ENCODE measurements at regions not wholly inside any gene's neighbourhood (a gene's known extent, or its start where the extent isn't known, plus 50 kb on each side); places are given as distances from the start of the nearest gene placed in this dataset.

DNA sequence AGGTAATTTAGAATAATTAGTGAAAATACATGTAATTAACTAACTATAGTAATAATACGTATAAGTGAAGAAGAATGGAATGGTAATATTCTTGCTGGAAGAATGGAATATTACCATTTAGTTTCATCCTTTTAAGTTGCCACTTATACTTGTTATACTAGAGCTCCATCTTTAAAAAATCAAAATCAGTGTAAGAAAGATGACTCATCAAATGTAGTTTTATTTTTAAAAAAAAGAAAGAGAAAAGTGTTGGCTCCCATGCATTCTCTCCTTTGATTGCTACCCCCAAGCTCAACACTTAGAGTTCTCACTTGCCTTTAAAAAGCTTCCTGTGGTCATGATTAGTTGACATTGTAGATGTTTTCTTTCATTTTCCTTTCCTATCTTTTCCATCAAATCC is 82.4 kb upstream of the KIF2B start:
- H3K9ac ChIP-seq: no peak overlapping the region
- no peak for DNase-seq
- WGBS (ENCODE audit: low lambda C conversion rate): 75% methylated on average over 1 of the region's 1 CpG
- ChIA-PET POLR2A (no interaction called here), CTCF (interaction anchor here (0.8 kb wide), 1 partner anchor 581 kb away, joined by 3 read pairs; no protein-coding TSS in a partner anchor)
- H3K4me1 ChIP-seq (ENCODE audit: control insufficient read depth in 1 of 2, insufficient read depth in 2 of 2, low read depth in 1 of 2, low read length in 1 of 2): no peaks in the 10 kb centered on the region
- no peak for TF ChIP-seq NFIC (IDR thresholded peaks at IDR 0.05; ENCODE audit: borderline replicate concordance)
- TF ChIP-seq, protein P1, sequence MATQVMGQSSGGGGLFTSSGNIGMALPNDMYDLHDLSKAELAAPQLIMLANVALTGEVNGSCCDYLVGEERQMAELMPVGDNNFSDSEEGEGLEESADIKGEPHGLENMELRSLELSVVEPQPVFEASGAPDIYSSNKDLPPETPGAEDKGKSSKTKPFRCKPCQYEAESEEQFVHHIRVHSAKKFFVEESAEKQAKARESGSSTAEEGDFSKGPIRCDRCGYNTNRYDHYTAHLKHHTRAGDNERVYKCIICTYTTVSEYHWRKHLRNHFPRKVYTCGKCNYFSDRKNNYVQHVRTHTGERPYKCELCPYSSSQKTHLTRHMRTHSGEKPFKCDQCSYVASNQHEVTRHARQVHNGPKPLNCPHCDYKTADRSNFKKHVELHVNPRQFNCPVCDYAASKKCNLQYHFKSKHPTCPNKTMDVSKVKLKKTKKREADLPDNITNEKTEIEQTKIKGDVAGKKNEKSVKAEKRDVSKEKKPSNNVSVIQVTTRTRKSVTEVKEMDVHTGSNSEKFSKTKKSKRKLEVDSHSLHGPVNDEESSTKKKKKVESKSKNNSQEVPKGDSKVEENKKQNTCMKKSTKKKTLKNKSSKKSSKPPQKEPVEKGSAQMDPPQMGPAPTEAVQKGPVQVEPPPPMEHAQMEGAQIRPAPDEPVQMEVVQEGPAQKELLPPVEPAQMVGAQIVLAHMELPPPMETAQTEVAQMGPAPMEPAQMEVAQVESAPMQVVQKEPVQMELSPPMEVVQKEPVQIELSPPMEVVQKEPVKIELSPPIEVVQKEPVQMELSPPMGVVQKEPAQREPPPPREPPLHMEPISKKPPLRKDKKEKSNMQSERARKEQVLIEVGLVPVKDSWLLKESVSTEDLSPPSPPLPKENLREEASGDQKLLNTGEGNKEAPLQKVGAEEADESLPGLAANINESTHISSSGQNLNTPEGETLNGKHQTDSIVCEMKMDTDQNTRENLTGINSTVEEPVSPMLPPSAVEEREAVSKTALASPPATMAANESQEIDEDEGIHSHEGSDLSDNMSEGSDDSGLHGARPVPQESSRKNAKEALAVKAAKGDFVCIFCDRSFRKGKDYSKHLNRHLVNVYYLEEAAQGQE (IDR thresholded peaks at IDR 0.05; ENCODE audit: low read depth, low read length): no peak
- TF ChIP-seq, protein P2, sequence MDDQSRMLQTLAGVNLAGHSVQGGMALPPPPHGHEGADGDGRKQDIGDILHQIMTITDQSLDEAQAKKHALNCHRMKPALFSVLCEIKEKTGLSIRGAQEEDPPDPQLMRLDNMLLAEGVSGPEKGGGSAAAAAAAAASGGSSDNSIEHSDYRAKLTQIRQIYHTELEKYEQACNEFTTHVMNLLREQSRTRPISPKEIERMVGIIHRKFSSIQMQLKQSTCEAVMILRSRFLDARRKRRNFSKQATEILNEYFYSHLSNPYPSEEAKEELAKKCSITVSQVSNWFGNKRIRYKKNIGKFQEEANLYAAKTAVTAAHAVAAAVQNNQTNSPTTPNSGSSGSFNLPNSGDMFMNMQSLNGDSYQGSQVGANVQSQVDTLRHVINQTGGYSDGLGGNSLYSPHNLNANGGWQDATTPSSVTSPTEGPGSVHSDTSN (IDR thresholded peaks at IDR 0.05): no peak
- no peak for TF ChIP-seq RFX5 (IDR thresholded peaks at IDR 0.05; ENCODE audit: low read length)
- TF ChIP-seq, protein P3, sequence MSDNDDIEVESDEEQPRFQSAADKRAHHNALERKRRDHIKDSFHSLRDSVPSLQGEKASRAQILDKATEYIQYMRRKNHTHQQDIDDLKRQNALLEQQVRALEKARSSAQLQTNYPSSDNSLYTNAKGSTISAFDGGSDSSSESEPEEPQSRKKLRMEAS (IDR thresholded peaks at IDR 0.05; ENCODE audit: low read depth): no peak
- TF ChIP-seq GATA2 (CRISPR knock-in tag; IDR thresholded peaks at IDR 0.05): no peak
- no peak for TF ChIP-seq RCOR1 (IDR thresholded peaks at IDR 0.05; ENCODE audit: low read length)
- TF ChIP-seq, protein P4, sequence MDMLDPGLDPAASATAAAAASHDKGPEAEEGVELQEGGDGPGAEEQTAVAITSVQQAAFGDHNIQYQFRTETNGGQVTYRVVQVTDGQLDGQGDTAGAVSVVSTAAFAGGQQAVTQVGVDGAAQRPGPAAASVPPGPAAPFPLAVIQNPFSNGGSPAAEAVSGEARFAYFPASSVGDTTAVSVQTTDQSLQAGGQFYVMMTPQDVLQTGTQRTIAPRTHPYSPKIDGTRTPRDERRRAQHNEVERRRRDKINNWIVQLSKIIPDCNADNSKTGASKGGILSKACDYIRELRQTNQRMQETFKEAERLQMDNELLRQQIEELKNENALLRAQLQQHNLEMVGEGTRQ (IDR thresholded peaks at IDR 0.05; ENCODE audit: borderline replicate concordance, low read depth, low read length): no peak
- TF ChIP-seq, protein P5, sequence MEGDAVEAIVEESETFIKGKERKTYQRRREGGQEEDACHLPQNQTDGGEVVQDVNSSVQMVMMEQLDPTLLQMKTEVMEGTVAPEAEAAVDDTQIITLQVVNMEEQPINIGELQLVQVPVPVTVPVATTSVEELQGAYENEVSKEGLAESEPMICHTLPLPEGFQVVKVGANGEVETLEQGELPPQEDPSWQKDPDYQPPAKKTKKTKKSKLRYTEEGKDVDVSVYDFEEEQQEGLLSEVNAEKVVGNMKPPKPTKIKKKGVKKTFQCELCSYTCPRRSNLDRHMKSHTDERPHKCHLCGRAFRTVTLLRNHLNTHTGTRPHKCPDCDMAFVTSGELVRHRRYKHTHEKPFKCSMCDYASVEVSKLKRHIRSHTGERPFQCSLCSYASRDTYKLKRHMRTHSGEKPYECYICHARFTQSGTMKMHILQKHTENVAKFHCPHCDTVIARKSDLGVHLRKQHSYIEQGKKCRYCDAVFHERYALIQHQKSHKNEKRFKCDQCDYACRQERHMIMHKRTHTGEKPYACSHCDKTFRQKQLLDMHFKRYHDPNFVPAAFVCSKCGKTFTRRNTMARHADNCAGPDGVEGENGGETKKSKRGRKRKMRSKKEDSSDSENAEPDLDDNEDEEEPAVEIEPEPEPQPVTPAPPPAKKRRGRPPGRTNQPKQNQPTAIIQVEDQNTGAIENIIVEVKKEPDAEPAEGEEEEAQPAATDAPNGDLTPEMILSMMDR (IDR thresholded peaks at IDR 0.05): no peak
- no peak for TF ChIP-seq POLR2AphosphoS5 (IDR thresholded peaks at IDR 0.05; ENCODE audit: low read depth, low read length)
- no peak for TF ChIP-seq ELF1 (IDR thresholded peaks at IDR 0.05)
- TF ChIP-seq TEAD4 (IDR thresholded peaks at IDR 0.05; ENCODE audit: borderline replicate concordance, insufficient read depth): no peak
- TF ChIP-seq, protein P6, sequence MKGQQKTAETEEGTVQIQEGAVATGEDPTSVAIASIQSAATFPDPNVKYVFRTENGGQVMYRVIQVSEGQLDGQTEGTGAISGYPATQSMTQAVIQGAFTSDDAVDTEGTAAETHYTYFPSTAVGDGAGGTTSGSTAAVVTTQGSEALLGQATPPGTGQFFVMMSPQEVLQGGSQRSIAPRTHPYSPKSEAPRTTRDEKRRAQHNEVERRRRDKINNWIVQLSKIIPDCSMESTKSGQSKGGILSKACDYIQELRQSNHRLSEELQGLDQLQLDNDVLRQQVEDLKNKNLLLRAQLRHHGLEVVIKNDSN (IDR thresholded peaks at IDR 0.05; ENCODE audit: borderline replicate concordance, low read depth): no peak
- no peak for TF ChIP-seq FOXJ3 (CRISPR knock-in tag; IDR thresholded peaks at IDR 0.05)
- no peak for TF ChIP-seq SIN3A (IDR thresholded peaks at IDR 0.05; ENCODE audit: borderline replicate concordance, low read depth, low read length)
- no peak for TF ChIP-seq JUND (IDR thresholded peaks at IDR 0.05)
- TF ChIP-seq, protein P7, sequence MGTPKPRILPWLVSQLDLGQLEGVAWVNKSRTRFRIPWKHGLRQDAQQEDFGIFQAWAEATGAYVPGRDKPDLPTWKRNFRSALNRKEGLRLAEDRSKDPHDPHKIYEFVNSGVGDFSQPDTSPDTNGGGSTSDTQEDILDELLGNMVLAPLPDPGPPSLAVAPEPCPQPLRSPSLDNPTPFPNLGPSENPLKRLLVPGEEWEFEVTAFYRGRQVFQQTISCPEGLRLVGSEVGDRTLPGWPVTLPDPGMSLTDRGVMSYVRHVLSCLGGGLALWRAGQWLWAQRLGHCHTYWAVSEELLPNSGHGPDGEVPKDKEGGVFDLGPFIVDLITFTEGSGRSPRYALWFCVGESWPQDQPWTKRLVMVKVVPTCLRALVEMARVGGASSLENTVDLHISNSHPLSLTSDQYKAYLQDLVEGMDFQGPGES (IDR thresholded peaks at IDR 0.05; ENCODE audit: low read depth, low read length): no peak
- H3K27me3 ChIP-seq (ENCODE audit: insufficient read depth): no peaks in the 10 kb centered on the region
- H3K79me2 ChIP-seq (ENCODE audit: insufficient read depth): no peaks in the 10 kb centered on the region
- no peak overlapping the region for H3K27ac ChIP-seq (ENCODE audit: low read depth in 2 of 2, low read length in 1 of 2)
- peak overlapping the region; percentile 1; the same call in 1 of the 2 replicates for H2AFZ ChIP-seq (ENCODE audit: low read depth)
- H3F3A ChIP-seq (replicated peaks; ENCODE audit: insufficient read depth): no peaks in the 10 kb centered on the region
- no peaks in the 10 kb centered on the region for H3K9me2 ChIP-seq
- no peak overlapping the region for H3K4me2 ChIP-seq
- no peaks in the 10 kb centered on the region for H3K9me3 ChIP-seq
- no peaks in the 10 kb centered on the region for H3K36me3 ChIP-seq (replicated peaks in 1 of 2; ENCODE audit: control insufficient read depth in 1 of 2, insufficient read depth in 2 of 2, low read length in 1 of 2)
- no peaks in the 10 kb centered on the region for H4K20me1 ChIP-seq (ENCODE audit: insufficient read depth)
- H3K4me3 ChIP-seq (ENCODE audit: low read depth in 2 of 2, low read length in 1 of 2): no peak overlapping the region
